Activated CD4-positive, alpha-beta memory T cell treated with anti-CD3 and anti-CD28 coated beads for 36 hours (primary cell): ENCODE measurements at regions not wholly inside any gene's neighbourhood (a gene's known extent, or its start where the extent isn't known, plus 50 kb on each side); places are given as distances from the start of the nearest gene placed in this dataset.

Source experiments
- CTCF ChIA-PET: fragments of 350-600 bp; sonication (Branson Sonifier 250); formaldehyde crosslinking; loops from one replicate; lab custom pipeline; 2021; ENCODE audit warnings: antibody characterized with exemption, inconsistent platforms; lab: Charles Lee
- POLR2A ChIA-PET: fragments of 350-600 bp; sonication (Branson Sonifier 250); formaldehyde crosslinking; loops from one replicate; lab custom pipeline; 2021; ENCODE audit warnings: antibody characterized with exemption; lab: Charles Lee
- DNase-seq: peaks from one replicate; pipeline ENCODE4 v3.0.0-alpha.2; 2020
- H3K27ac Mint-ChIP-seq: one replicate; pipeline ENCODE4 v1.8.0; 2021; ENCODE audit warnings: mixed read lengths
- H3K27me3 Mint-ChIP-seq: one replicate; pipeline ENCODE4 v1.8.0; 2021; ENCODE audit warnings: mixed read lengths
- H3K36me3 Mint-ChIP-seq: one replicate; pipeline ENCODE4 v1.8.0; 2021; ENCODE audit warnings: mixed read lengths
- H3K4me1 Mint-ChIP-seq: one replicate; pipeline ENCODE4 v1.8.0; 2021; ENCODE audit warnings: low read depth, mixed read lengths
- H3K4me3 Mint-ChIP-seq: one replicate; pipeline ENCODE4 v1.8.0; 2021; ENCODE audit warnings: mild to moderate bottlenecking, mixed read lengths
- H3K9me3 Mint-ChIP-seq: one replicate; pipeline ENCODE4 v1.8.0; 2021; ENCODE audit warnings: mixed read lengths
- intact Hi-C: fragments of 100-400 bp; cut with micrococcal nuclease; formaldehyde crosslinking; loops from one replicate; pipeline ENCODE4 v1.15.1; 2023

- H3K27me3 Mint-ChIP-seq = peaks cover 3% of the 10 kb centered on the region
- H3K27ac Mint-ChIP-seq = no peak overlapping the region
- H3K4me1 Mint-ChIP-seq = no peaks in the 10 kb centered on the region
- peaks cover 4% of the 10 kb centered on the region for H3K9me3 Mint-ChIP-seq
- intact Hi-C loops = no loop called here
- ChIA-PET POLR2A (no interaction called here), CTCF (no interaction called here)
- no peaks in the 10 kb centered on the region for H3K36me3 Mint-ChIP-seq
- no peak overlapping the region for H3K4me3 Mint-ChIP-seq
- DNase-seq = no peak
Observed at GRCh38 chr2:104599787-104600510, 254.0 kb upstream of the POU3F3 start.

GRCh38 chr2:104606056-104606455 is 247.9 kb upstream of the POU3F3 start:
- peaks cover 1% of the 10 kb centered on the region for H3K27me3 Mint-ChIP-seq
- no peak overlapping the region for H3K4me3 Mint-ChIP-seq
- CTCF ChIA-PET = no interaction called here
- DNase-seq = no peak
- no peaks in the 10 kb centered on the region for H3K4me1 Mint-ChIP-seq
- POLR2A ChIA-PET = no interaction called here
- intact Hi-C loops = no loop called here
- H3K9me3 Mint-ChIP-seq = peaks cover 3% of the 10 kb centered on the region
- no peaks in the 10 kb centered on the region for H3K36me3 Mint-ChIP-seq
- H3K27ac Mint-ChIP-seq = no peak overlapping the region

- Mint-ChIP-seq H3K4me1 (no peaks in the 10 kb centered on the region), H3K27me3 (no peaks in the 10 kb centered on the region), H3K27ac (no peak overlapping the region), H3K36me3 (no peaks in the 10 kb centered on the region), H3K4me3 (no peak overlapping the region), H3K9me3 (no peaks in the 10 kb centered on the region)
- CTCF ChIA-PET = no interaction called here
- DNase-seq = no peak
- POLR2A ChIA-PET = no interaction called here
- intact Hi-C loops = no loop called here
Observed at GRCh38 chr2:104616856-104617255, 237.1 kb upstream of the POU3F3 start.

GRCh38 chr2:104620801-104621200 is 233.1 kb upstream of the POU3F3 start:
- POLR2A ChIA-PET = no interaction called here
- no peaks in the 10 kb centered on the region for H3K36me3 Mint-ChIP-seq
- no peaks in the 10 kb centered on the region for H3K27me3 Mint-ChIP-seq
- H3K4me3 Mint-ChIP-seq = no peak overlapping the region
- H3K9me3 Mint-ChIP-seq = no peaks in the 10 kb centered on the region
- intact Hi-C loops = no loop called here
- DNase-seq = no peak
- CTCF ChIA-PET = no interaction called here
- H3K4me1 Mint-ChIP-seq = no peaks in the 10 kb centered on the region
- H3K27ac Mint-ChIP-seq = no peak overlapping the region

- Mint-ChIP-seq H3K27me3 (no peaks in the 10 kb centered on the region), H3K36me3 (no peaks in the 10 kb centered on the region), H3K4me1 (no peaks in the 10 kb centered on the region), H3K4me3 (no peak overlapping the region), H3K9me3 (no peaks in the 10 kb centered on the region), H3K27ac (no peak overlapping the region)
- intact Hi-C loops = no loop called here
- DNase-seq = no peak
- ChIA-PET CTCF (no interaction called here), POLR2A (no interaction called here)
Observed at GRCh38 chr2:104635608-104636007, 218.3 kb upstream of the POU3F3 start.

- ChIA-PET CTCF (no interaction called here), POLR2A (no interaction called here)
- H3K27me3 Mint-ChIP-seq = no peaks in the 10 kb centered on the region
- no peaks in the 10 kb centered on the region for H3K4me1 Mint-ChIP-seq
- no peaks in the 10 kb centered on the region for H3K36me3 Mint-ChIP-seq
- H3K27ac Mint-ChIP-seq = no peak overlapping the region
- intact Hi-C loops = no loop called here
- no peak for DNase-seq
- no peak overlapping the region for H3K4me3 Mint-ChIP-seq
- H3K9me3 Mint-ChIP-seq = no peaks in the 10 kb centered on the region
Observed at GRCh38 chr2:104638190-104638858, 215.6 kb upstream of the POU3F3 start.

GRCh38 chr2:104638859-104639202 is 215.1 kb upstream of the POU3F3 start:
- Mint-ChIP-seq H3K27ac (no peak overlapping the region), H3K4me1 (no peaks in the 10 kb centered on the region), H3K36me3 (no peaks in the 10 kb centered on the region), H3K27me3 (no peaks in the 10 kb centered on the region), H3K9me3 (no peaks in the 10 kb centered on the region), H3K4me3 (no peak overlapping the region)
- no peak for DNase-seq
- POLR2A ChIA-PET = no interaction called here
- intact Hi-C loops = no loop called here
- CTCF ChIA-PET = no interaction called here

GRCh38 chr2:104641786-104642185 is 212.1 kb upstream of the POU3F3 start:
- POLR2A ChIA-PET = no interaction called here
- H3K27ac Mint-ChIP-seq = no peak overlapping the region
- no peaks in the 10 kb centered on the region for H3K36me3 Mint-ChIP-seq
- intact Hi-C loops = no loop called here
- CTCF ChIA-PET = no interaction called here
- H3K4me1 Mint-ChIP-seq = no peaks in the 10 kb centered on the region
- no peak for DNase-seq
- no peaks in the 10 kb centered on the region for H3K27me3 Mint-ChIP-seq
- H3K9me3 Mint-ChIP-seq = no peaks in the 10 kb centered on the region
- no peak overlapping the region for H3K4me3 Mint-ChIP-seq

GRCh38 chr2:104648376-104648775 is 205.5 kb upstream of the POU3F3 start:
- CTCF ChIA-PET = no interaction called here

GRCh38 chr2:104649866-104650265 is 204.0 kb upstream of the POU3F3 start:
- intact Hi-C loops = no loop called here
- no peak overlapping the region for H3K4me3 Mint-ChIP-seq
- peaks cover 5% of the 10 kb centered on the region for H3K27me3 Mint-ChIP-seq
- no peaks in the 10 kb centered on the region for H3K4me1 Mint-ChIP-seq
- ChIA-PET POLR2A (no interaction called here), CTCF (no interaction called here)
- H3K27ac Mint-ChIP-seq = no peak overlapping the region
- no peaks in the 10 kb centered on the region for H3K36me3 Mint-ChIP-seq
- DNase-seq = no peak
- no peaks in the 10 kb centered on the region for H3K9me3 Mint-ChIP-seq

More at GRCh38 chr2:104648376-104648775, 205.5 kb upstream of the POU3F3 start:
- Mint-ChIP-seq H3K27me3 (peaks cover 3% of the 10 kb centered on the region), H3K9me3 (no peaks in the 10 kb centered on the region), H3K4me3 (no peak overlapping the region), H3K27ac (no peak overlapping the region), H3K4me1 (no peaks in the 10 kb centered on the region), H3K36me3 (no peaks in the 10 kb centered on the region)
- intact Hi-C loops = no loop called here
- no peak for DNase-seq
- POLR2A ChIA-PET = no interaction called here

- no peak overlapping the region for H3K27ac Mint-ChIP-seq
- peaks cover 10% of the 10 kb centered on the region for H3K27me3 Mint-ChIP-seq
- no peak for DNase-seq
- H3K4me3 Mint-ChIP-seq = no peak overlapping the region
- ChIA-PET CTCF (no interaction called here), POLR2A (no interaction called here)
- H3K4me1 Mint-ChIP-seq = no peaks in the 10 kb centered on the region
- no peaks in the 10 kb centered on the region for H3K36me3 Mint-ChIP-seq
- H3K9me3 Mint-ChIP-seq = no peaks in the 10 kb centered on the region
- intact Hi-C loops = no loop called here
Observed at GRCh38 chr2:104650405-104650996, 203.4 kb upstream of the POU3F3 start.

- no peaks in the 10 kb centered on the region for H3K9me3 Mint-ChIP-seq
- ChIA-PET CTCF (no interaction called here), POLR2A (no interaction called here)
- no peaks in the 10 kb centered on the region for H3K36me3 Mint-ChIP-seq
- H3K4me1 Mint-ChIP-seq = peaks cover 4% of the 10 kb centered on the region
- H3K27ac Mint-ChIP-seq = no peak overlapping the region
- intact Hi-C loops = no loop called here
- H3K27me3 Mint-ChIP-seq = peaks cover 16% of the 10 kb centered on the region
- no peak for DNase-seq
- no peak overlapping the region for H3K4me3 Mint-ChIP-seq
Observed at GRCh38 chr2:104654811-104655210, 199.1 kb upstream of the POU3F3 start.
